Common myeloid progenitor, CD34-positive (primary cell): ENCODE measurements at regions not wholly inside any gene's neighbourhood (a gene's known extent, or its start where the extent isn't known, plus 50 kb on each side); places are given as distances from the start of the nearest gene placed in this dataset.
A peak's percentile ranks its signal among the peaks of the same experiment; 100 is the strongest.

Experiments used
- CTCF ChIA-PET: fragments of 350-600 bp; sonication (Branson Sonifier 250); formaldehyde crosslinking; loops from one replicate; lab custom pipeline; 2021; ENCODE audit warnings: antibody characterized with exemption; lab: Charles Lee
- POLR2A ChIA-PET: fragments of 350-600 bp; sonication (Branson Sonifier 250); formaldehyde crosslinking; loops from one replicate; lab custom pipeline; 2021; ENCODE audit warnings: antibody characterized with exemption; lab: Charles Lee
- DNase-seq, 3 donors: peaks; one replicate each; pipeline versions ENCODE4 v3.0.0 to v3.0.0-alpha.2; 2013
- H3K27ac ChIP-seq, 2 experiments: 1 replicate in 1 of 2; 2 replicates in 1 of 2; pipeline ENCODE4 v1.7.0; 2013; ENCODE audit warnings: inconsistent platforms in 2 of 2, low read length in 2 of 2, mild to moderate bottlenecking in 2 of 2, low read depth in 1 of 2, moderate library complexity in 1 of 2; ENCODE audit not compliant: severe bottlenecking in 2 of 2, insufficient read depth in 1 of 2, poor library complexity in 1 of 2
- H3K27me3 ChIP-seq, 5 experiments: replicated peaks in 2 of 5; 1 replicate in 3 of 5; 2 replicates in 2 of 5; pipeline versions ENCODE4 v1.6.1 to v1.7.0; 2013; ENCODE audit warnings: low read length in 4 of 5, mild to moderate bottlenecking in 2 of 5, moderate library complexity in 2 of 5, inconsistent platforms in 1 of 5; ENCODE audit not compliant: insufficient read depth in 5 of 5, control insufficient read depth in 4 of 5
- H3K36me3 ChIP-seq, 4 experiments: 1 replicate in 2 of 4; 2 replicates in 2 of 4; pipeline versions ENCODE4 v1.6.1 to v1.7.0; 2013; ENCODE audit warnings: low read length in 3 of 4, control low read depth in 1 of 4, mild to moderate bottlenecking in 1 of 4; ENCODE audit not compliant: control insufficient read depth in 4 of 4, insufficient read depth in 4 of 4
- H3K4me1 ChIP-seq, 4 experiments: 1 replicate in 3 of 4; 2 replicates in 1 of 4; pipeline versions ENCODE4 v1.6.1 to v1.7.1; 2013; ENCODE audit warnings: low read length in 3 of 4, mild to moderate bottlenecking in 3 of 4, control low read depth in 1 of 4, inconsistent platforms in 1 of 4, moderate library complexity in 1 of 4; ENCODE audit not compliant: control insufficient read depth in 4 of 4, insufficient read depth in 4 of 4; ENCODE audit errors: control extremely low read depth in 1 of 4
- H3K4me3 ChIP-seq, 7 experiments: 1 replicate in 4 of 7; 2 replicates in 3 of 7; pipeline versions ENCODE4 v1.5.1 to v1.7.0; 2013; ENCODE audit warnings: mild to moderate bottlenecking in 7 of 7, low read length in 6 of 7, moderate library complexity in 6 of 7, inconsistent platforms in 2 of 7, low read depth in 2 of 7, control low read depth in 1 of 7; ENCODE audit not compliant: insufficient read depth in 4 of 7, control insufficient read depth in 1 of 7; ENCODE audit errors: extremely low read depth in 1 of 7
- H3K9me3 ChIP-seq, 5 experiments: 1 replicate in 4 of 5; 2 replicates in 1 of 5; pipeline versions ENCODE4 v1.6.1 to v1.7.1; 2013; ENCODE audit warnings: low read length in 4 of 5, mild to moderate bottlenecking in 2 of 5, inconsistent platforms in 1 of 5, low read depth in 1 of 5, moderate library complexity in 1 of 5; ENCODE audit not compliant: control insufficient read depth in 4 of 5, insufficient read depth in 2 of 5; ENCODE audit errors: control extremely low read depth in 1 of 5
- WGBS: methylation state at CpG from one replicate; pipeline ENCODE4 v1.1.5; 2013; ENCODE audit not compliant: insufficient coverage; 5-methylcytosine and 5-hydroxymethylcytosine counted together

DNA sequence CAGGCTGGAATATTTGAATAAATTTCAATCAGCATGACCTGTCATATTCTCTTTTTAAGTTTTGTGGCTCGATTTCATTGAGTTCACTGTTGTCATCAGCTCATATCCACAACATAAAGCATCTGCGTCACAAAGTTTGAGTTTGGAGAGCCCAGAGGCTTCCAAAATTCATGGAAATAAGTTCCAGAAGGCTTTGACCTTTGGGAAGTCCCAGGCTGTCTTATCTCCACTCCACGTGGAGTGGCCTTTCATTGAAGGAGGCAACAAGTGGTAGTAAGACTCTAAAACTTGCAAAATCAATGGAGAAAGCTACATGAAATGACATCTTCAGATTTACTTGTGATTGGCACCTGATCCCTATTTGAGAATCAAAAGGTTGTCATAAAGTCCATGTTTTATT is 54.1 kb upstream of the UNC5C start:
- 97% methylated on average over 3 of the region's 3 CpGs for WGBS
- ChIA-PET CTCF (interaction anchor here (1.3 kb wide), 1 partner anchor 94 kb away, joined by 3 read pairs; no protein-coding TSS in a partner anchor), POLR2A (no interaction called here)
- no peak for DNase-seq
- Histone ChIP-seq H3K36me3 (no peaks in the 10 kb centered on the region), H3K4me3 (no peak overlapping the region), H3K27me3 (no peaks in the 10 kb centered on the region), H3K9me3 (no peaks in the 10 kb centered on the region), H3K27ac (no peak overlapping the region), H3K4me1 (peaks cover 0 to 26% (median 17%) of the 10 kb centered on the region in 4 experiments)

DNA sequence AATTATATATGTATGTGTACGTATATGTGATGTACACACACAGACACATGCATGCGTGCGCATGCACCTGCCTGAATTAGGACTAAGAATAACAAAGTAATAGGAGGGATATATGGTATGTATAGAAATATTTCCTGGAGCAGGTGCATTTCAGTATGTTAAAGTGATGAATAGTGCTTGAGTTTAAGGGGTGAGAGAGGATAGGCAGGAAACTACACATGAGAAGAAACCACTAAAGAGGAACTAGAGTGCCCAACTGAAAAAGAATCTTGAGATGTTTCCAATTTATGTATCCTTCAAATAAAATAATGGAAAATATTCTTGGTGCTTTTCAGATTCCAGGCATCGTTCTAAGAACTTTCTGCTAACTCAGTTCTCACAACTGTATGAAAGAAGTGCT is 52.6 kb upstream of the UNC5C start:
- Histone ChIP-seq H3K9me3 (no peaks in the 10 kb centered on the region), H3K27me3 (no peaks in the 10 kb centered on the region), H3K4me1 (peaks cover 0 to 25% (median 15%) of the 10 kb centered on the region in 4 experiments), H3K27ac (no peak overlapping the region), H3K4me3 (no peak overlapping the region), H3K36me3 (no peaks in the 10 kb centered on the region)
- ChIA-PET CTCF (no interaction called here), POLR2A (no interaction called here)
- peak; percentile 23 to 87 (median 76) for DNase-seq
- 45% methylated on average over 3 of the region's 4 CpGs for WGBS

DNA sequence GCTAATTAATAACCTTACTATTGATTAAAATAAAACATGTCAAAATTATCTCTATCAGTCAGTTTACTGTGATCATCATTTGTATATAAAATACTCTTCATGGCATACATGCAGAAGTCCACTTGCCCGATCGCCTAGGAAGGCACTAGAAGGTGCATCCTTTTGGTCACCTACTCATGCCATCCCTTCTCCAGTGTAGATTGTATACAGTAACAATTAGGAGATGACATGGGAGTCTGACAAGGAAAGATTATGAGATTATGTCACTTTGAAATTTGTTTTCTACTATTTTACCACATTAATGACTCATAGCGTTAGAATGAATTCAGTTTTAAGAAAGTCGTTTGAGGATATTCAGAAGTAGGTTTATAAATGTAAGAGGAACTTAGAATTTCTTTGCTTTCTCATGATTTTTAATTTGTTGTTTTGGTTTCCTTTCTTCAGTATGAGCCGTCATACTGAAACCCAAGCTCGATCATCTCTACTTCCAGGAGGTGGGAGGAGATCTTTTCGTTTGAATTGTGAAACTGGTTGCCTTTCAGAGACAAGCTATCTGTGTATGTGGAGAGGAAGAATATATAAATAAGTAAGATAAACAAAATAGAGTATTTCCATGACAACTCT is 51.1 kb upstream of the UNC5C start:
- Histone ChIP-seq H3K27ac (peak overlapping the region; percentile 51 to 82), H3K4me1 (peaks cover 0 to 25% (median 15%) of the 10 kb centered on the region in 4 experiments), H3K4me3 (peak overlapping the region in 2 of 7 experiments; percentile 40 to 55), H3K36me3 (no peaks in the 10 kb centered on the region), H3K27me3 (no peaks in the 10 kb centered on the region), H3K9me3 (no peaks in the 10 kb centered on the region)
- CTCF ChIA-PET = interaction anchor here (1.1 kb wide), 1 partner anchor 90 kb away, joined by 3 read pairs; no protein-coding TSS in a partner anchor
- no CpG with 5 or more reads among the region's 7 CpGs for WGBS
- POLR2A ChIA-PET = interaction anchor here (0.5 kb wide), 1 partner anchor 90 kb away, joined by 3 read pairs; no protein-coding TSS in a partner anchor
- DNase-seq = peak; percentile 60 to 89 (median 85)
